Karpas-422 (cell line): ENCODE measurements at regions not wholly inside any gene's neighbourhood (a gene's known extent, or its start where the extent isn't known, plus 50 kb on each side); places are given as distances from the start of the nearest gene placed in this dataset.
"Not testable (repeated sequence)": the region's sequence is repeated elsewhere in the genome, so short reads cannot be mapped to it uniquely, and the experiment has no call there.

ENCODE experiments used
- DNase-seq: peaks from one replicate; pipeline ENCODE4 v3.0.0-alpha.2; 2015
- H2AFZ ChIP-seq: fragments of 200-600 bp; sonication (generic); 2 replicates; pipeline ENCODE4 v1.6.1; 2014; ENCODE audit warnings: antibody characterized with exemption, low read length, mixed read lengths
- H3K27ac ChIP-seq: fragments of 200-600 bp; sonication (generic); 2 replicates; pipeline ENCODE4 v1.5.1; 2014; ENCODE audit warnings: mild to moderate bottlenecking, low read length, moderate library complexity
- H3K27me3 ChIP-seq: fragments of 200-600 bp; sonication (generic); 2 replicates; pipeline ENCODE4 v1.6.1; 2014; ENCODE audit warnings: low read length, mixed read lengths
- H3K36me3 ChIP-seq: fragments of 200-600 bp; sonication (generic); 2 replicates; pipeline ENCODE4 v1.6.1; 2014; ENCODE audit warnings: low read length, mixed read lengths; ENCODE audit not compliant: insufficient read depth
- H3K4me1 ChIP-seq: fragments of 200-600 bp; sonication (generic); 2 replicates; pipeline ENCODE4 v1.6.1; 2014; ENCODE audit warnings: mild to moderate bottlenecking, low read length, mixed read lengths
- H3K4me2 ChIP-seq: fragments of 200-600 bp; sonication (generic); 2 replicates; pipeline ENCODE4 v1.6.1; 2014; ENCODE audit warnings: low read length, low read depth, mild to moderate bottlenecking; ENCODE audit not compliant: poor library complexity, severe bottlenecking
- H3K4me3 ChIP-seq: fragments of 200-600 bp; sonication (generic); 2 replicates; pipeline ENCODE4 v1.5.1; 2014; ENCODE audit warnings: mild to moderate bottlenecking, antibody characterized with exemption, low read length, mixed read lengths
- H3K79me2 ChIP-seq: fragments of 200-600 bp; sonication (generic); 2 replicates; pipeline ENCODE4 v1.6.1; 2014; ENCODE audit warnings: mild to moderate bottlenecking, low read length, mixed read lengths
- H3K9ac ChIP-seq: fragments of 200-600 bp; sonication (generic); 2 replicates; pipeline ENCODE4 v1.6.0; 2014; ENCODE audit warnings: low read length
- H3K9me2 ChIP-seq: fragments of 200-600 bp; sonication (generic), shearing (Covaris generic); replicated peaks from 2 replicates; pipeline ENCODE4 v1.6.0; 2014; ENCODE audit warnings: mild to moderate bottlenecking, low read length, moderate library complexity; ENCODE audit not compliant: insufficient read depth
- H3K9me3 ChIP-seq: fragments of 300-700, 200-600 bp; sonication (generic); 2 replicates; pipeline ENCODE4 v1.6.1; 2014; ENCODE audit warnings: low read length, mixed read lengths
- H4K20me1 ChIP-seq: fragments of 200-600 bp; sonication (generic); 2 replicates; pipeline ENCODE4 v1.6.1; 2014; ENCODE audit warnings: mild to moderate bottlenecking, antibody characterized with exemption, low read length, low read depth; ENCODE audit not compliant: insufficient read depth

DNA sequence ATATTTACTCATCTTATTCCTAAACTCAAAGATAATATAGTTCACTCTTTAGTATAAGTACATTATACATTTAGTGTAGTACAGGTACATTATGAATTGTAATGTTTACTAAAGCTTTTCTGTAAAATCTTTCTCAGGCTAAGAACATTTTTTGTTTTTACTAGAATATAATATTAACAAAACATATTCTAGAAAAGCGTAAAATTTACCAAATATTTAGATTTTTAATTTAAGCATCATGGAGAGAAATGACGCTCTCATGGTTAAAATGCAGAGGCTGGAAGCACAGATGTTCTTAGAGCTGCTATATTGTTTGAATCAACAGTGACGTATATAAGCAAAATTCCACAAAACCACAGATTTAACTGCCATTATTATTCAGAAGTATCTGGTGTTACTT is 54.7 kb upstream of the NBPF15 start:
- H3K27ac ChIP-seq, H3K4me1 ChIP-seq, H4K20me1 ChIP-seq, H3K4me2 ChIP-seq, H3K79me2 ChIP-seq, H3K9me2 ChIP-seq, H3K4me3 ChIP-seq, H3K9me3 ChIP-seq, H3K9ac ChIP-seq, H2AFZ ChIP-seq, DNase-seq, H3K36me3 ChIP-seq, H3K27me3 ChIP-seq: not testable (repeated sequence)

GRCh38 chr1:144516906-144517305 is 55.4 kb upstream of the NBPF15 start:
- H4K20me1 ChIP-seq, DNase-seq, H3K79me2 ChIP-seq, H3K4me2 ChIP-seq, H3K4me3 ChIP-seq, H3K9ac ChIP-seq, H3K27ac ChIP-seq, H3K9me3 ChIP-seq, H3K4me1 ChIP-seq, H3K9me2 ChIP-seq, H3K36me3 ChIP-seq, H3K27me3 ChIP-seq, H2AFZ ChIP-seq: not testable (repeated sequence)

- H3K27me3 ChIP-seq, H2AFZ ChIP-seq, H3K9ac ChIP-seq, DNase-seq, H3K9me2 ChIP-seq, H3K4me3 ChIP-seq, H3K79me2 ChIP-seq, H3K9me3 ChIP-seq, H3K4me1 ChIP-seq, H3K36me3 ChIP-seq, H3K27ac ChIP-seq, H3K4me2 ChIP-seq, H4K20me1 ChIP-seq: not testable (repeated sequence)
Measured at GRCh38 chr1:144518439-144518838, 57.0 kb upstream of the NBPF15 start.

DNA sequence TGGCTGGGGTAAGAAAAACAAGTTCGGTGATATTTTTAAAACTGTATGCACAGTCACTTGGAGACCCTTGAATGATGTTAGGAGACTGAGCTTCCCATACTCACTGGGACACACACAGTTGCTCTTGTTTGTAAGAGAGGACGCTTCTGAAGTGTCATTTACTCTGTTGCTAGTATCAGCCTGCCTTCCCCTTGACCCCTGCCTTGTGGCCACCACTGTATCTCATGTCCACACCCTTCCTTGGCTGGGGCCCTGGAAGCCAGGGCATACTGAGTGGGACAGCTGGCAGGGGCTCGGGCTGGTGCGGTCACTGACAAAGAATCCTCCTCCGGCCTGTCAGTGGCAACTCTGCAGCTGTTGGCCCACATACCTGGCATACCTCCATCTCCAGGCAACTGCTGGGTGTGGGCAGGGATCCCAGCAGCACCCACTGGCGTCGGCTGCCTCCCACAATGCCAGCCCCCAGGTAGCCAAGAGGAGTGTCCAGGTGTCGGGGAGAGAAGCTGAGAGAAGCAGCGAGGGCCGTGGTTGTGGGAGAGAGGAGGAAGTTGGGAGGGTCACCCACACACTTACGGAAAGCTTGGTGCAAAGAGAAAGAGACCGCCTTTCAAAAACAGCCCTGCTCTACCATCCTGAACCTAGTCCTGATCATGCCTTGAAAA is 58.2 kb upstream of the NBPF15 start:
- H3K27me3 ChIP-seq, DNase-seq, H3K9me3 ChIP-seq, H3K27ac ChIP-seq, H3K4me2 ChIP-seq, H3K9me2 ChIP-seq, H3K4me3 ChIP-seq, H3K36me3 ChIP-seq, H3K9ac ChIP-seq, H3K4me1 ChIP-seq, H4K20me1 ChIP-seq, H3K79me2 ChIP-seq, H2AFZ ChIP-seq: not testable (repeated sequence)

- H2AFZ ChIP-seq: not testable (repeated sequence)
Measured at GRCh38 chr1:144523661-144524407, 62.4 kb upstream of the NBPF15 start.

DNA sequence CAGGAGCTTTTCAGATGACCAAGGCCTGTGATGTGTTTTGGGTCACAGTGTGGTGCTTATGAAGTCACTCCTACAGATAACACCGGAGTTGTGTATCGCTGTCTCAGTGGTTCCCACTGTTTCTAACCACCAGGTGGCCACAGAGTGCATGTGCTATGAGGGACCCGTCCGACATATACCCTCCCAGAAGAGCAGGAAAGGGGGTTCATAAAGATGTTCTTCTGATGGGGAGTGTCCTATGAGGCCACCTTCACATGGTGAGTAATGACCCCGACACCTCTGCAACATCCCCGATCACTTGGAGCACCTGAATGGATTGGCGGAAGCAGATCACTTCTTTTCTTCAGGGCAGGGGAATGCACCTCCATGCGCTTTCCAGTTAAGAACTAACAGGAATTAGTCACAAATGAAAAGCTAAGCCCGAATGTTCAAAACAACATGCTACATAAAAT is 60.5 kb upstream of the PPIAL4F start:
- not testable (repeated sequence) for H3K27ac ChIP-seq, H3K9me3 ChIP-seq, H3K79me2 ChIP-seq, DNase-seq, H2AFZ ChIP-seq, H3K4me2 ChIP-seq, H3K4me1 ChIP-seq, H4K20me1 ChIP-seq, H3K36me3 ChIP-seq, H3K9ac ChIP-seq, H3K4me3 ChIP-seq, H3K27me3 ChIP-seq, H3K9me2 ChIP-seq

More at GRCh38 chr1:144523661-144524407, 62.4 kb upstream of the NBPF15 start:
- Histone ChIP-seq H3K27ac (peak overlapping the region; percentile 79), H3K4me3 (peak overlapping the region; percentile 57; the same call in 1 of the 2 replicates), H3K9ac (peak overlapping the region; percentile 78), H3K4me2 (peak overlapping the region; percentile 61)
- H3K79me2 ChIP-seq, H3K9me3 ChIP-seq, H3K36me3 ChIP-seq, H3K4me1 ChIP-seq, H4K20me1 ChIP-seq, H3K9me2 ChIP-seq, H3K27me3 ChIP-seq: not testable (repeated sequence)
- peak; percentile 85 for DNase-seq

DNA sequence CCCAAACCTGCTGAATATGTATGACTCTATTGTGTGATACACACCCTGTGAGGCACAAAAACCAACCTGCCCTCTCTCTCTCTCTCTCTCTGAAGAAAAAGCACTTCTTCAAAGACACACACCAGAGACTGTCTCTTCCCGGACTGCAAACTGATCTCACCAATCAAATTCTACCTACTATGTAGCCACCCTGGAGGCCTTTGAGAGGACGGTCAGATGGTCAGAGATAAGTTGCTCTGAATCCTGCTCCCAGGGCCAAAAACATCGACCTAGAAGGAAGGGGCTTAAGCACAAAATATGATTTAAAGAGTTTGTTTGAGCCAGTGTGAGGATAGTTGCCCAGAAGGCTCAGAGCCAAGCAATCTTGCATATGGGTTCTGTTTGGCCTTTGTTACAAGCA is 59.2 kb upstream of the PPIAL4F start:
- not testable (repeated sequence) for H3K36me3 ChIP-seq, H3K9me2 ChIP-seq, H3K9me3 ChIP-seq, H4K20me1 ChIP-seq, H3K4me3 ChIP-seq, H2AFZ ChIP-seq, H3K27ac ChIP-seq, H3K4me1 ChIP-seq, H3K9ac ChIP-seq, H3K4me2 ChIP-seq, H3K79me2 ChIP-seq, DNase-seq, H3K27me3 ChIP-seq

DNA sequence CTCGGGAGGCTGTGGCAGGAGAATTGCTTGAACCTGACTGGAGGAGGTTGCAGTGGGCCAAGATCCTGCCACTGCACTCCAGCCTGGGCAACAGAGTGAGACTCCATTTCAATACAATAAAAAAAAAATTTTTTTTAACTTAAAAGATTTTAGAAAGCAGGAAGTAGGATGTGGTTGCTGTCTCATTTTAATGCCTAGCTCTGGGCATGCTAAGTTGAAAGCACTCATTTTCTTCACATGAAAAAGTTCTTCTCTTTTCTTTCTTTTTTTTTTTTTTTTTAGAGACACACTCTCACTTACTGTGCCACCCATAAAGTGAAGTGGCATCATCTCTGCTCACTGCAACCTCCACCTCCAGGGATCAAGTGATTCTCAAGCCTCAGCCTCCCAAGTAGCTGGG is 58.4 kb upstream of the PPIAL4F start:
- not testable (repeated sequence) for H3K9me3 ChIP-seq, H2AFZ ChIP-seq, H3K4me1 ChIP-seq, H3K36me3 ChIP-seq, H3K9ac ChIP-seq, H3K9me2 ChIP-seq, H3K79me2 ChIP-seq, H3K4me3 ChIP-seq, DNase-seq, H3K4me2 ChIP-seq, H4K20me1 ChIP-seq, H3K27ac ChIP-seq, H3K27me3 ChIP-seq
